Psoas muscle (tissue), 7 donors: ENCODE measurements at regions not wholly inside any gene's neighbourhood (a gene's known extent, or its start where the extent isn't known, plus 50 kb on each side); places are given as distances from the start of the nearest gene placed in this dataset.
A peak's percentile ranks its signal among the peaks of the same experiment; 100 is the strongest.

Source experiments
- ATAC-seq, 4 donors: fragments of 200-7000 bp; cut with Tn5 transposase; one replicate each; pipeline ENCODE4 v1.9.1; 2020; ENCODE audit warnings: moderate library complexity in 3 of 4, mild to moderate bottlenecking in 2 of 4
- DNase-seq, 2 donors: peaks; one replicate each; pipeline ENCODE4 v3.0.0-alpha.2; 2020
- H3K27ac ChIP-seq: fragments of 200-600 bp; one replicate; pipeline ENCODE4 v1.8.0; 2022
- H3K27me3 ChIP-seq, 3 donors: fragments of 200-600 bp in 1 of 3; one replicate each; pipeline versions ENCODE4 v1.6.1 to v1.8.0; 2013 to 2022; ENCODE audit warnings: low read length in 2 of 3, mild to moderate bottlenecking in 2 of 3, moderate library complexity in 1 of 3; ENCODE audit not compliant: insufficient read depth in 3 of 3
- H3K36me3 ChIP-seq, 2 donors: fragments of 200-600 bp in 1 of 2; one replicate each; pipeline versions ENCODE4 v1.6.1 to v1.8.0; 2013 to 2022; ENCODE audit warnings: low read depth in 1 of 2, mild to moderate bottlenecking in 1 of 2, moderate library complexity in 1 of 2; ENCODE audit not compliant: insufficient read depth in 1 of 2
- H3K4me1 ChIP-seq: fragments of 200-600 bp; one replicate; pipeline ENCODE4 v1.8.0; 2022
- H3K4me3 ChIP-seq: fragments of 200-600 bp; one replicate; pipeline ENCODE4 v1.8.0; 2022; ENCODE audit warnings: mild to moderate bottlenecking
- H3K9me3 ChIP-seq: fragments of 200-600 bp; one replicate; pipeline ENCODE4 v1.8.0; 2022
- WGBS, 3 donors: extraction: QIAGEN DNeasy Blood & Tissue Kit; methylation state at CpG; one replicate each; pipeline versions ENCODE4 v1.1.6 to v1.1.7; 2013; 5-methylcytosine and 5-hydroxymethylcytosine counted together
- intact Hi-C, 2 donors: fragments of 100-400 bp; cut with DNase I; formaldehyde crosslinking; loops; one replicate each; pipeline versions ENCODE4 v1.11.0 to v1.14.2; 2022
- TF ChIP-seq, protein P1 (sequence below): fragments of 200-600 bp; IDR thresholded peaks from one replicate; pipeline ENCODE4 v1.8.0; 2022; ENCODE audit warnings: antibody characterized with exemption
- donor health status: healthy with polysubstance abuse.
- donor health status: DM: no; HTN: no; CAD: no; lungs with moderate emphysema.
- donor health status: Bipolar disorder and iron deficiency.
- donor health status: healthy.
- donor health status: DM: yes; HTN: yes; CAD: no.
- donor health status: DM: no; HTN: no; CAD: no.
- donor health status: DM: yes; HTN: yes; CAD: no.

DNA sequence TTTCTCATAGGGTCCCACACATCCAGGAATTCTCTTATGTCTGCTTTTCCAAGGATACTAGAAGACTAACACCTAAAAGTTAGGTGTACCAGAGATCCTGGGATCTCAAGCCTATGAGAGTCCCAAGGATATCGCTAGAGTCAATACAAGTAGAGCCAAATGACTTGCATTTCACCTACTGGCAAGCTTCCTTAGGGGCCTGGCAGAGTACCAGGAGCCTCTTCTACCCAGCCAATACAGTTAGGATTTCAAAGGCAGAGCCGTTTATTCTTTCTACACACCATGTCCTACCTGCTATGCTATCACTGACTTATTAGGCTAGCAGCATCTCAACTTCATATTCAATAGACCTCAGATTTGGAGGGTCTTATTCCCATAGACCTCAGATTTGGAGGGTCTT lies 53.5 kb upstream of the UNC5B start:
- DNase-seq: peak in 1 of 2 donors; percentile 60
- no peaks in the 10 kb centered on the region for H3K27me3 ChIP-seq
- TF ChIP-seq, protein P1, sequence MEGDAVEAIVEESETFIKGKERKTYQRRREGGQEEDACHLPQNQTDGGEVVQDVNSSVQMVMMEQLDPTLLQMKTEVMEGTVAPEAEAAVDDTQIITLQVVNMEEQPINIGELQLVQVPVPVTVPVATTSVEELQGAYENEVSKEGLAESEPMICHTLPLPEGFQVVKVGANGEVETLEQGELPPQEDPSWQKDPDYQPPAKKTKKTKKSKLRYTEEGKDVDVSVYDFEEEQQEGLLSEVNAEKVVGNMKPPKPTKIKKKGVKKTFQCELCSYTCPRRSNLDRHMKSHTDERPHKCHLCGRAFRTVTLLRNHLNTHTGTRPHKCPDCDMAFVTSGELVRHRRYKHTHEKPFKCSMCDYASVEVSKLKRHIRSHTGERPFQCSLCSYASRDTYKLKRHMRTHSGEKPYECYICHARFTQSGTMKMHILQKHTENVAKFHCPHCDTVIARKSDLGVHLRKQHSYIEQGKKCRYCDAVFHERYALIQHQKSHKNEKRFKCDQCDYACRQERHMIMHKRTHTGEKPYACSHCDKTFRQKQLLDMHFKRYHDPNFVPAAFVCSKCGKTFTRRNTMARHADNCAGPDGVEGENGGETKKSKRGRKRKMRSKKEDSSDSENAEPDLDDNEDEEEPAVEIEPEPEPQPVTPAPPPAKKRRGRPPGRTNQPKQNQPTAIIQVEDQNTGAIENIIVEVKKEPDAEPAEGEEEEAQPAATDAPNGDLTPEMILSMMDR: no peak
- H3K4me3 ChIP-seq: no peak overlapping the region
- H3K4me1 ChIP-seq: peaks cover 9% of the 10 kb centered on the region
- intact Hi-C loops: no loop called here
- peak in 3 of 4 donors; percentile 48 to 82 (median 79) for ATAC-seq
- no peaks in the 10 kb centered on the region for H3K36me3 ChIP-seq
- no peaks in the 10 kb centered on the region for H3K9me3 ChIP-seq
- H3K27ac ChIP-seq: no peak overlapping the region
- 25 to 50% (median 30%) methylated on average over 2 of the region's 2 CpGs for WGBS, 3 donors

DNA sequence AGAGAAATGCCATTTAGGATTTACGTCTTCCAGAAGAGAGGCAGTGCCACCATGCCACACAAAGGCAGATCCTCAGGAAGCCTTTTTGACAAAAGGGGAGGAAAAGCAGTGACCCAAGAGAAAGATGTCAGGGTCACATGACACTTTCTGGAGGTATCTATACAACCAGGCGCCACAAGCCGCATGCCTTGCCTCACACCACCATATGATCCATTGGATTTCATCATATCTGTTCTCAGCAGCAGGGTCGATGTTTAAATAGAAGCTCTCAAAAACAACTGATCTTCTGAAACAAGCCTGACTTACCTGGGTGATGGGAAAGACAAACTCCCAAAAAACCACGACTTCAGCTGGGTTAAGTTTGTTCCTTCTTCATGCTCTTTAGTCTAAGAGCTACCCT lies 52.5 kb upstream of the UNC5B start:
- Histone ChIP-seq H3K27ac (no peak overlapping the region), H3K36me3 (no peaks in the 10 kb centered on the region), H3K27me3 (no peaks in the 10 kb centered on the region), H3K9me3 (no peaks in the 10 kb centered on the region), H3K4me1 (peaks cover 9% of the 10 kb centered on the region), H3K4me3 (no peak overlapping the region)
- ATAC-seq (no peak), DNase-seq (no peak)
- WGBS, 3 donors: 95 to 96% (median 95%) methylated on average over 5 of the region's 5 CpGs
- TF ChIP-seq, protein P1: no peak
- intact Hi-C loops: no loop called here

DNA sequence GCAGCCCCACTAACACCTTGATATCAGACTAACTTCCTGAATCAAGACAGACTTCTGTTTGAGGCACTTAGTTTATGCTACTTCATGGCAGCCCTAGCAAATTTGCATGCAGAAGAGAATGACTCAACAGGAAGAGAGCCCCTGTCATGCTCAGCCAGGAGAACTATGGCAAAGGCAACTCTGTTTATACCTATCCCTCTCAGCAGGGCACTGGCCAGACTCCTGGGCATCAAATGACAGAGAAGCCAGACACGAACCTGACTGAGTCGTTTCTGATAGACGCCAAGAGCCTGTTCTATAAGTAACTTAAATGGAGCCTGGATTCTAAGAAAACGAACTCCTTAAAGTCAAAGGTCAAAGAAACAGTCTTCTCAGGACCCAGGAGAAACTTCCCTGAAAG lies 50.9 kb upstream of the UNC5B start:
- ATAC-seq: peak; percentile 61 to 84 (median 78)
- Histone ChIP-seq H3K4me1 (peaks cover 9% of the 10 kb centered on the region), H3K9me3 (no peaks in the 10 kb centered on the region), H3K27me3 (no peaks in the 10 kb centered on the region), H3K27ac (peak overlapping the region; percentile 3), H3K4me3 (no peak overlapping the region), H3K36me3 (no peaks in the 10 kb centered on the region)
- 21 to 39% (median 30%) methylated on average over 4 of the region's 4 CpGs for whole genome bisulfite sequencing, 3 donors
- intact Hi-C loops: no loop called here
- no peak for DNase-seq
- TF ChIP-seq, protein P1: no peak
